ENCODE measurements at regions not wholly inside any gene's neighbourhood (a gene's known extent, or its start where the extent isn't known, plus 50 kb on each side); places are given as distances from the start of the nearest gene placed in this dataset.

DNA sequence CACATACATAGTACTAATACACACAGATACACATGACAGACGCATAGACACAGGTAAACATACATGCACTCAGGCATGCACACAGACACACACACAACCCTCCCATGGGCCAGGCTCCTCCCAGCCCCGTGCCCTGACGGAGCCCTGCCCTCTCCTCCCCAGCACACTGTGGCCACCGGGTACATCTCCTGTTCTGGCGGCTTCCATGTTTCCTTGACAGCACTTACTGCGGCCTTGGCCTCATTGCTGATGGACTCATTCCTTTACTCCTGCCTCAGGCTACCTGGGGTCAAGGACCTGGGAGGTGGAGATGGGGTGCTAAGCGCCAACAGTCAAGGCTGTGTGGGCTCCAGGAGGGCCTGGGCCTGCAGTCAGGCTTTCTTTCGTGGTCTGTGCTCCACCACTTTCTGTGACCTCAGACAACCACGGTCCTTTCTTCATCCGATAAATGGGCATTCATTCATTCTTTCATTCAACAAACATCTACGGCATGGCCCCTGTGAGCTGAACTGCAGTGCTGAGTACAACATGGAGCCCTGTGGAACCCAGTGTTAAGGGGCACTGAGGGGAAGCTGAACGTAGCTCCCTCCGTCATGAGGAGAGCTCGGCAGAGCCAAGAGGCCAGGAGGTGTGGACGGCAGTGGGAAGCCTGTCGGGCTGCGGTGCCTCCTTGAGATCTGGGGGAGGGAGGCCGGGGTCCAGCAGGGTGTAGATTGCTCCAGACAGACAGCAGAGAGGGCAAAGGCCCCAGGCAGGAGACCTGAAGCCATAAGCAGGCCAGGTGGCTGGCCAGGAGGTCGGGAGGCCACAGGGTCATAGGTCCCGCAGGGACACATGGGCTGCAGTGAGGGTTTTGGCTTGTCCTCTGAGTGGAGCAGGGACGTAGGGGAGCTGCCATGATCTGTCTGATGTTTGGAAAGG is 190.4 kb upstream of the HDAC4 start:
- TF ChIP-seq, protein P1, sequence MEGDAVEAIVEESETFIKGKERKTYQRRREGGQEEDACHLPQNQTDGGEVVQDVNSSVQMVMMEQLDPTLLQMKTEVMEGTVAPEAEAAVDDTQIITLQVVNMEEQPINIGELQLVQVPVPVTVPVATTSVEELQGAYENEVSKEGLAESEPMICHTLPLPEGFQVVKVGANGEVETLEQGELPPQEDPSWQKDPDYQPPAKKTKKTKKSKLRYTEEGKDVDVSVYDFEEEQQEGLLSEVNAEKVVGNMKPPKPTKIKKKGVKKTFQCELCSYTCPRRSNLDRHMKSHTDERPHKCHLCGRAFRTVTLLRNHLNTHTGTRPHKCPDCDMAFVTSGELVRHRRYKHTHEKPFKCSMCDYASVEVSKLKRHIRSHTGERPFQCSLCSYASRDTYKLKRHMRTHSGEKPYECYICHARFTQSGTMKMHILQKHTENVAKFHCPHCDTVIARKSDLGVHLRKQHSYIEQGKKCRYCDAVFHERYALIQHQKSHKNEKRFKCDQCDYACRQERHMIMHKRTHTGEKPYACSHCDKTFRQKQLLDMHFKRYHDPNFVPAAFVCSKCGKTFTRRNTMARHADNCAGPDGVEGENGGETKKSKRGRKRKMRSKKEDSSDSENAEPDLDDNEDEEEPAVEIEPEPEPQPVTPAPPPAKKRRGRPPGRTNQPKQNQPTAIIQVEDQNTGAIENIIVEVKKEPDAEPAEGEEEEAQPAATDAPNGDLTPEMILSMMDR (IDR thresholded peaks at IDR 0.05), result no peak
- no peak for TF ChIP-seq ZFX (IDR thresholded peaks at IDR 0.05; ENCODE audit: borderline replicate concordance)

All from 22Rv1 (cell line).